H9 (cell line): ENCODE measurements at regions not wholly inside any gene's neighbourhood (a gene's known extent, or its start where the extent isn't known, plus 50 kb on each side); places are given as distances from the start of the nearest gene placed in this dataset.

ENCODE experiments used
- DNase-seq: peaks from one replicate; pipeline ENCODE4 v3.0.0-alpha.2; 2017
- H2AFZ ChIP-seq: one replicate; pipeline ENCODE4 v1.6.1; 2013; ENCODE audit warnings: mild to moderate bottlenecking, low read length, control low read depth, moderate library complexity
- H2AK5ac ChIP-seq: 2 replicates; pipeline ENCODE4 v1.6.1; 2013; ENCODE audit warnings: low read length, control low read depth, mixed read lengths; ENCODE audit not compliant: insufficient read length
- H2BK120ac ChIP-seq: one replicate; pipeline ENCODE4 v1.6.1; 2013; ENCODE audit warnings: low read depth, mild to moderate bottlenecking, low read length, control low read depth, inconsistent platforms; ENCODE audit not compliant: poor library complexity, severe bottlenecking
- H2BK12ac ChIP-seq: 2 replicates; pipeline ENCODE4 v1.6.1; 2013; ENCODE audit warnings: low read length, control low read depth, mixed read lengths, low read depth; ENCODE audit not compliant: insufficient read length
- H2BK15ac ChIP-seq: 2 replicates; pipeline ENCODE4 v1.6.1; 2013; ENCODE audit warnings: low read depth, low read length, control low read depth
- H2BK20ac ChIP-seq: one replicate; pipeline ENCODE4 v1.6.1; 2013; ENCODE audit warnings: low read depth, mild to moderate bottlenecking, low read length, control low read depth, inconsistent platforms; ENCODE audit not compliant: poor library complexity, severe bottlenecking
- H2BK5ac ChIP-seq: 2 replicates; pipeline ENCODE4 v1.6.1; 2013; ENCODE audit warnings: low read length, control low read depth, mixed read lengths; ENCODE audit not compliant: insufficient read length
- H3K14ac ChIP-seq: 2 replicates; pipeline ENCODE4 v1.6.1; 2013; ENCODE audit warnings: low read length, control low read depth; ENCODE audit not compliant: insufficient read depth
- H3K18ac ChIP-seq: 2 replicates; pipeline ENCODE4 v1.6.1; 2013; ENCODE audit warnings: low read depth, mild to moderate bottlenecking, mixed read lengths, low read length, control low read depth; ENCODE audit not compliant: insufficient read length
- H3K23ac ChIP-seq: 2 replicates; pipeline ENCODE4 v1.6.1; 2013; ENCODE audit warnings: low read length, control low read depth, mixed read lengths, low read depth; ENCODE audit not compliant: insufficient read length
- H3K23me2 ChIP-seq: 2 replicates; pipeline ENCODE4 v1.6.1; 2013; ENCODE audit warnings: low read depth, mild to moderate bottlenecking, mixed read lengths, low read length, control low read depth; ENCODE audit not compliant: insufficient read length, poor library complexity, severe bottlenecking
- H3K27ac ChIP-seq: 2 replicates; pipeline ENCODE4 v1.5.1; 2013; ENCODE audit warnings: low read length, control low read depth, mixed read lengths, low read depth; ENCODE audit not compliant: insufficient read length
- H3K27me3 ChIP-seq: 2 replicates; pipeline ENCODE4 v1.6.1; 2013; ENCODE audit warnings: low read length, control low read depth, inconsistent platforms; ENCODE audit not compliant: insufficient read depth
- H3K4ac ChIP-seq: 2 replicates; pipeline ENCODE4 v1.6.1; 2013; ENCODE audit warnings: low read depth, mild to moderate bottlenecking, control low read depth, inconsistent platforms, low read length, moderate library complexity
- H3K4me1 ChIP-seq: 2 replicates; pipeline ENCODE4 v1.6.1; 2013; ENCODE audit warnings: low read length, control low read depth, inconsistent platforms; ENCODE audit not compliant: insufficient read depth
- H3K4me2 ChIP-seq: 2 replicates; pipeline ENCODE4 v1.6.1; 2013; ENCODE audit warnings: low read length, control low read depth, mixed read lengths; ENCODE audit not compliant: insufficient read length, insufficient read depth
- H3K56ac ChIP-seq: 2 replicates; pipeline ENCODE4 v1.6.1; 2013; ENCODE audit warnings: low read depth, mild to moderate bottlenecking, mixed read lengths, low read length, control low read depth; ENCODE audit not compliant: insufficient read length
- H3K79me1 ChIP-seq: 2 replicates; pipeline ENCODE4 v1.6.1; 2013; ENCODE audit warnings: low read depth, mild to moderate bottlenecking, moderate library complexity, low read length, control low read depth, inconsistent platforms; ENCODE audit not compliant: insufficient read depth, poor library complexity, severe bottlenecking
- H3K79me2 ChIP-seq: 2 replicates; pipeline ENCODE4 v1.6.1; 2013; ENCODE audit warnings: low read length, control low read depth, inconsistent platforms; ENCODE audit not compliant: insufficient read depth
- H3K9ac ChIP-seq: 2 replicates; pipeline ENCODE4 v1.6.1; 2013; ENCODE audit warnings: low read length, control low read depth, mixed read lengths; ENCODE audit not compliant: insufficient read length; ENCODE audit errors: extremely low read depth
- H3K9me3 ChIP-seq: one replicate; pipeline ENCODE4 v1.6.1; 2013; ENCODE audit warnings: low read depth, low read length, inconsistent platforms; ENCODE audit not compliant: control insufficient read depth
- H3T11ph ChIP-seq: one replicate; pipeline ENCODE4 v1.6.1; 2013; ENCODE audit warnings: mild to moderate bottlenecking, low read length, control low read depth, inconsistent platforms
- H4K20me1 ChIP-seq: one replicate; pipeline ENCODE4 v1.6.1; 2013; ENCODE audit not compliant: control insufficient read depth, insufficient read length, insufficient read depth
- H4K5ac ChIP-seq: 2 replicates; pipeline ENCODE4 v1.6.1; 2013; ENCODE audit warnings: low read depth, mild to moderate bottlenecking, mixed read lengths, low read length, control low read depth; ENCODE audit not compliant: insufficient read length
- H4K8ac ChIP-seq: replicated peaks from 2 replicates; pipeline ENCODE4 v1.6.1; 2013; ENCODE audit warnings: low read length, control low read depth, mixed read lengths, low read depth; ENCODE audit not compliant: insufficient read length
- H4K91ac ChIP-seq: 2 replicates; pipeline ENCODE4 v1.6.1; 2013; ENCODE audit warnings: low read depth, mild to moderate bottlenecking, moderate library complexity, mixed read lengths, low read length, control low read depth; ENCODE audit not compliant: insufficient read length
- H3K27ac Mint-ChIP-seq, 3 experiments: 2 replicates in 2 of 3; 3 replicates in 1 of 3; pipeline ENCODE4 v1.8.0; 2020 to 2021; ENCODE audit warnings: mixed read lengths in 3 of 3, mild to moderate bottlenecking in 1 of 3, moderate library complexity in 1 of 3
- H3K27me3 Mint-ChIP-seq: 2 replicates; pipeline ENCODE4 v1.8.0; 2021; ENCODE audit warnings: low read depth, mild to moderate bottlenecking, moderate library complexity, mixed read lengths
- H3K36me3 Mint-ChIP-seq, 3 experiments: 2 replicates in 2 of 3; 3 replicates in 1 of 3; pipeline ENCODE4 v1.8.0; 2020 to 2021; ENCODE audit warnings: low read depth in 3 of 3, mixed read lengths in 3 of 3; ENCODE audit not compliant: insufficient read depth in 1 of 3
- H3K4me1 Mint-ChIP-seq, 2 experiments: 2 replicates each; pipeline ENCODE4 v1.8.0; 2020; ENCODE audit warnings: mixed read lengths in 2 of 2
- H3K4me3 Mint-ChIP-seq, 2 experiments: 2 replicates in 1 of 2; 3 replicates in 1 of 2; pipeline ENCODE4 v1.8.0; 2020 to 2021; ENCODE audit warnings: mild to moderate bottlenecking in 2 of 2, mixed read lengths in 2 of 2, moderate library complexity in 1 of 2
- H3K9me3 Mint-ChIP-seq, 2 experiments: 2 replicates in 1 of 2; 3 replicates in 1 of 2; pipeline ENCODE4 v1.8.0; 2020; ENCODE audit warnings: mild to moderate bottlenecking in 2 of 2, mixed read lengths in 2 of 2, moderate library complexity in 1 of 2
- whole genome bisulfite sequencing: extraction: QIAGEN DNeasy Blood & Tissue Kit; methylation state at CpG from one replicate; pipeline ENCODE4 v1.1.7; 2013; ENCODE audit warnings: missing lambda C conversion rate, low lambda C conversion rate, mixed read lengths; ENCODE audit not compliant: insufficient read length; ENCODE audit errors: extremely low coverage; 5-methylcytosine and 5-hydroxymethylcytosine counted together
- TF ChIP-seq, protein P1 (sequence below): fragments of 200-600 bp; sonication (generic); conservative IDR thresholded peaks from 3 replicates; pipeline ENCODE4 v1.8.0; 2021; ENCODE audit warnings: antibody characterized with exemption, mild to moderate bottlenecking

DNA sequence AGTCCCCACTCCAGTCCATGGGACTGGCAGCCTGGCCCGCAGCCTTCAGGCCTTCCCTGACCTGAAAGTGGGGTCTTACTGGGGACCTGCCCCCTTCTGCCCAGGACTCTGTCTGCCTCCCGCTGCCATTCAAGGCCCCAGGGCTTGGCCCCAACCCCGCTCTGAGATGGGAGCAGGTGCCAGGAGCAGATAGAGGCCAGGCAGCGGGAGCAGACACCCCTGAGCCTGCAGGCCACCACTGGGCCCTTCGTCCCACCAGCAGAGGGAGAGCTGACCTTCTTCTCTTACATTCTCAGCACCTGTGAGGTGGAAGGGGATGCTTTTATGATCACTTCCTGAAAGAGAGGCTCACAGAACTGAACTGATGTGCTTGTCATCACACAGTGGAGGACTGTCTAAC, 62.2 kb upstream of the TINAGL1 start:
- Histone ChIP-seq H3K14ac (no peak overlapping the region), H2BK15ac (no peak overlapping the region), H4K20me1 (no peaks in the 10 kb centered on the region), H3K4me2 (no peak overlapping the region), H3K9me3 (no peaks in the 10 kb centered on the region), H3K27ac (no peak overlapping the region), H2BK5ac (no peak overlapping the region), H3K79me1 (no peaks in the 10 kb centered on the region), H2AFZ (no peak overlapping the region), H3K9ac (no peak overlapping the region), H3K23ac (no peak overlapping the region), H4K91ac (no peak overlapping the region), H2AK5ac (no peak overlapping the region), H3K4me1 (peaks cover 4% of the 10 kb centered on the region; the same call in 1 of the 2 replicates), H4K5ac (no peak overlapping the region), H3K79me2 (no peaks in the 10 kb centered on the region), H2BK20ac (no peak overlapping the region), H3K56ac (no peak overlapping the region), H2BK120ac (no peak overlapping the region), H3T11ph (no peak overlapping the region), H3K4ac (no peak overlapping the region), H3K18ac (no peak overlapping the region), H3K27me3 (no peaks in the 10 kb centered on the region), H3K23me2 (no peaks in the 10 kb centered on the region), H4K8ac (no peak overlapping the region), H2BK12ac (no peak overlapping the region)
- no peak for DNase-seq
- Mint-ChIP-seq H3K36me3 (no peaks in the 10 kb centered on the region), H3K4me3 (no peak overlapping the region), H3K27me3 (peaks cover 4% of the 10 kb centered on the region), H3K27ac (peak overlapping the region in 1 of 3 experiments; percentile 46; a peak in 1 of 7 replicates), H3K9me3 (no peaks in the 10 kb centered on the region), H3K4me1 (peaks cover 5 to 23% of the 10 kb centered on the region in 2 experiments)
- no CpG with 5 or more reads among the region's 5 CpGs for WGBS
- TF ChIP-seq, protein P1, sequence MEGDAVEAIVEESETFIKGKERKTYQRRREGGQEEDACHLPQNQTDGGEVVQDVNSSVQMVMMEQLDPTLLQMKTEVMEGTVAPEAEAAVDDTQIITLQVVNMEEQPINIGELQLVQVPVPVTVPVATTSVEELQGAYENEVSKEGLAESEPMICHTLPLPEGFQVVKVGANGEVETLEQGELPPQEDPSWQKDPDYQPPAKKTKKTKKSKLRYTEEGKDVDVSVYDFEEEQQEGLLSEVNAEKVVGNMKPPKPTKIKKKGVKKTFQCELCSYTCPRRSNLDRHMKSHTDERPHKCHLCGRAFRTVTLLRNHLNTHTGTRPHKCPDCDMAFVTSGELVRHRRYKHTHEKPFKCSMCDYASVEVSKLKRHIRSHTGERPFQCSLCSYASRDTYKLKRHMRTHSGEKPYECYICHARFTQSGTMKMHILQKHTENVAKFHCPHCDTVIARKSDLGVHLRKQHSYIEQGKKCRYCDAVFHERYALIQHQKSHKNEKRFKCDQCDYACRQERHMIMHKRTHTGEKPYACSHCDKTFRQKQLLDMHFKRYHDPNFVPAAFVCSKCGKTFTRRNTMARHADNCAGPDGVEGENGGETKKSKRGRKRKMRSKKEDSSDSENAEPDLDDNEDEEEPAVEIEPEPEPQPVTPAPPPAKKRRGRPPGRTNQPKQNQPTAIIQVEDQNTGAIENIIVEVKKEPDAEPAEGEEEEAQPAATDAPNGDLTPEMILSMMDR, result peak; percentile 19; the same call in 2 of the 3 replicates
